ENCODE measurements at regions not wholly inside any gene's neighbourhood (a gene's known extent, or its start where the extent isn't known, plus 50 kb on each side); places are given as distances from the start of the nearest gene placed in this dataset.

- no peak for DNase-seq (ENCODE audit: low read depth)
Measured at GRCh38 chr4:186934244-186934643, 210.6 kb upstream of the FAT1 start.

GRCh38 chr4:186934841-186935443 is 211.3 kb upstream of the FAT1 start:
- no peak for DNase-seq (ENCODE audit: low read depth)

- no peak for DNase-seq (ENCODE audit: low read depth)
Measured at GRCh38 chr4:186935901-186936300, 212.2 kb upstream of the FAT1 start.

GRCh38 chr4:186936496-186937375 is 213.1 kb upstream of the FAT1 start:
- no peak for DNase-seq (ENCODE audit: low read depth)

- no peak for DNase-seq (ENCODE audit: low read depth)
Measured at GRCh38 chr4:186939226-186939625, 215.6 kb upstream of the FAT1 start.

- no peak for DNase-seq (ENCODE audit: low read depth)
Measured at GRCh38 chr4:186939766-186940165, 216.1 kb upstream of the FAT1 start.

GRCh38 chr4:186940476-186940875 is 216.8 kb upstream of the FAT1 start:
- no peak for DNase-seq (ENCODE audit: low read depth)

- no peak for DNase-seq (ENCODE audit: low read depth)
Measured at GRCh38 chr4:186942758-186943377, 219.2 kb upstream of the FAT1 start.

- no peak for DNase-seq (ENCODE audit: low read depth)
Measured at GRCh38 chr4:186943411-186943810, 219.8 kb upstream of the FAT1 start.

GRCh38 chr4:186946136-186946535 is 222.5 kb upstream of the FAT1 start:
- no peak for DNase-seq (ENCODE audit: low read depth)

- DNase-seq (ENCODE audit: low read depth) = no peak
Measured at GRCh38 chr4:186946682-186947294, 223.1 kb upstream of the FAT1 start.

GRCh38 chr4:186948361-186949242 is 224.9 kb upstream of the FAT1 start:
- DNase-seq (ENCODE audit: low read depth) = no peak

- no peak for DNase-seq (ENCODE audit: low read depth)
Measured at GRCh38 chr4:186949847-186950246, 226.2 kb upstream of the FAT1 start.

- DNase-seq (ENCODE audit: low read depth) = no peak
Measured at GRCh38 chr4:186952709-186953108, 229.1 kb upstream of the FAT1 start.

- no peak for DNase-seq (ENCODE audit: low read depth)
Measured at GRCh38 chr4:186953599-186954260, 230.1 kb upstream of the FAT1 start.

- no peak for DNase-seq (ENCODE audit: low read depth)
Measured at GRCh38 chr4:186954509-186954908, 230.9 kb upstream of the FAT1 start.

- no peak for DNase-seq (ENCODE audit: low read depth)
Measured at GRCh38 chr4:186954956-186955355, 231.3 kb upstream of the FAT1 start.

- DNase-seq (ENCODE audit: low read depth) = no peak
Measured at GRCh38 chr4:186957952-186958555, 234.4 kb upstream of the FAT1 start.

- DNase-seq (ENCODE audit: low read depth) = no peak
Measured at GRCh38 chr4:186958726-186959350, 235.2 kb upstream of the FAT1 start.

All from activated T-cell treated with anti-CD3 and anti-CD28 coated beads for 48 hours (primary cell).